Erythroblast (primary cell): ENCODE measurements at regions not wholly inside any gene's neighbourhood (a gene's known extent, or its start where the extent isn't known, plus 50 kb on each side); places are given as distances from the start of the nearest gene placed in this dataset.

Experiments used
- GATA1 ChIP-seq: IDR thresholded peaks from 2 replicates; pipeline ENCODE4 v1.6.1; 2011; ENCODE audit warnings: low read depth, mild to moderate bottlenecking, control low read depth, low read length, moderate library complexity
- POLR2A ChIP-seq: IDR thresholded peaks from 2 replicates; pipeline ENCODE4 v1.6.1; 2011; ENCODE audit warnings: mild to moderate bottlenecking, low read length

DNA sequence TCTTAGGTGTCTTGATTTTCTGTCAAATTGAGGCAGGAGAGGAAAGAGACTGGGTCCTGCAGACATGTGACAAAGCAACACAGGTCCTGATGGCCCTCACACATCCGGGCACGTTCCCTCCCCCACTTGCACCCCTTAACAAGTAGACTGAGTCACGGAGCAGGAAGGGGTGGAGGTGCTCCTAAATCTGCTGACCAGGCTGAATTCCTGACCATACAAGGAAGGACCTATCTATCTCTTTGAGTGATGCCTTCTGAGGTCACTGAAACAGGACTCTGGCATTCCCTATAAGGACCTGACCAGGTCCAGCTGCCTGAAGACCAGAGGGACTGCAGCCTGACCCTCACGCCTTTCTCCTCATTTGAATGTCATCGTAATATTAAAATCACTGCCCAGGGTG, 250.3 kb downstream of the COL4A1 start:
- TF ChIP-seq POLR2A (no peak), GATA1 (no peak)
